Osteoblast (primary cell): ENCODE measurements at regions not wholly inside any gene's neighbourhood (a gene's known extent, or its start where the extent isn't known, plus 50 kb on each side); places are given as distances from the start of the nearest gene placed in this dataset.

ENCODE experiments used
- DNase-seq: peaks from one replicate; pipeline ENCODE4 v3.0.0; 2011; ENCODE audit warnings: low spot score, mixed read lengths; ENCODE audit not compliant: insufficient read length; ENCODE audit errors: missing footprints
- H2AFZ ChIP-seq: 2 replicates; pipeline ENCODE4 v1.6.0; 2011; ENCODE audit warnings: mild to moderate bottlenecking, low read length
- H3K27ac ChIP-seq: 2 replicates; pipeline ENCODE4 v1.5.1; 2011; ENCODE audit warnings: mild to moderate bottlenecking, low read depth, low read length, moderate library complexity
- H3K27me3 ChIP-seq: 2 replicates; pipeline ENCODE4 v1.6.0; 2012; ENCODE audit warnings: mild to moderate bottlenecking, control low read depth, inconsistent platforms, low read length, moderate library complexity; ENCODE audit not compliant: insufficient read depth
- H3K36me3 ChIP-seq: 2 replicates; pipeline ENCODE4 v1.5.1; 2011; ENCODE audit warnings: mild to moderate bottlenecking, low read length, control low read depth, moderate library complexity; ENCODE audit not compliant: insufficient read depth
- H3K4me1 ChIP-seq: 2 replicates; pipeline ENCODE4 v1.5.1; 2011; ENCODE audit warnings: mild to moderate bottlenecking, low read length, control low read depth, moderate library complexity; ENCODE audit not compliant: insufficient read depth
- H3K4me2 ChIP-seq: 2 replicates; pipeline ENCODE4 v1.6.0; 2011; ENCODE audit warnings: mild to moderate bottlenecking, low read length; ENCODE audit not compliant: insufficient read depth
- H3K4me3 ChIP-seq: fragments of 200-600 bp; sonication (generic); 3 replicates; pipeline ENCODE4 v1.5.1; 2012; ENCODE audit warnings: mild to moderate bottlenecking, low read length, inconsistent platforms; ENCODE audit not compliant: insufficient read depth
- H3K79me2 ChIP-seq: 2 replicates; pipeline ENCODE4 v1.6.0; 2012; ENCODE audit warnings: mild to moderate bottlenecking, low read length, control low read depth, inconsistent platforms; ENCODE audit not compliant: insufficient read depth
- H3K9me3 ChIP-seq: 2 replicates; pipeline ENCODE4 v1.5.1; 2011; ENCODE audit warnings: low read depth, low read length, control low read depth
- H4K20me1 ChIP-seq: 2 replicates; pipeline ENCODE4 v1.6.0; 2012; ENCODE audit warnings: mild to moderate bottlenecking, low read length, control low read depth; ENCODE audit not compliant: insufficient read depth
- CTCF ChIP-seq: IDR thresholded peaks from 2 replicates; pipeline ENCODE4 v1.5.1; 2011; ENCODE audit warnings: mild to moderate bottlenecking, low read depth, low read length, moderate library complexity; ENCODE audit errors: extremely low read depth

GRCh38 chr1:86227026-86227425 is 70.5 kb upstream of the COL24A1 start:
- no peaks in the 10 kb centered on the region for H3K9me3 ChIP-seq
- DNase-seq = no peak
- no peak for TF ChIP-seq CTCF
- no peaks in the 10 kb centered on the region for H3K36me3 ChIP-seq
- no peak overlapping the region for H3K27ac ChIP-seq
- H3K4me2 ChIP-seq = no peak overlapping the region
- no peaks in the 10 kb centered on the region for H3K79me2 ChIP-seq
- peaks cover 2% of the 10 kb centered on the region for H3K27me3 ChIP-seq
- no peaks in the 10 kb centered on the region for H4K20me1 ChIP-seq
- no peak overlapping the region for H2AFZ ChIP-seq
- H3K4me1 ChIP-seq = peaks cover 6% of the 10 kb centered on the region
- H3K4me3 ChIP-seq = no peak overlapping the region

- Histone ChIP-seq H3K27ac (no peak overlapping the region), H3K36me3 (no peaks in the 10 kb centered on the region), H3K4me2 (no peak overlapping the region), H3K27me3 (no peaks in the 10 kb centered on the region), H3K79me2 (no peaks in the 10 kb centered on the region), H4K20me1 (no peaks in the 10 kb centered on the region), H3K4me3 (no peak overlapping the region), H3K9me3 (no peaks in the 10 kb centered on the region), H2AFZ (no peak overlapping the region), H3K4me1 (peaks cover 6% of the 10 kb centered on the region)
- TF ChIP-seq CTCF = no peak
- no peak for DNase-seq
Measured at GRCh38 chr1:86226204-86226603, 69.6 kb upstream of the COL24A1 start.

GRCh38 chr1:86224651-86225310 is 68.2 kb upstream of the COL24A1 start:
- H3K79me2 ChIP-seq = no peaks in the 10 kb centered on the region
- H3K4me2 ChIP-seq = no peak overlapping the region
- DNase-seq = no peak
- no peaks in the 10 kb centered on the region for H3K36me3 ChIP-seq
- H3K9me3 ChIP-seq = no peaks in the 10 kb centered on the region
- no peak overlapping the region for H2AFZ ChIP-seq
- no peaks in the 10 kb centered on the region for H4K20me1 ChIP-seq
- no peak overlapping the region for H3K27ac ChIP-seq
- TF ChIP-seq CTCF = no peak
- H3K4me3 ChIP-seq = no peak overlapping the region
- no peaks in the 10 kb centered on the region for H3K27me3 ChIP-seq
- H3K4me1 ChIP-seq = peaks cover 6% of the 10 kb centered on the region

- DNase-seq = no peak
- Histone ChIP-seq H3K27me3 (no peaks in the 10 kb centered on the region), H3K79me2 (no peaks in the 10 kb centered on the region), H4K20me1 (no peaks in the 10 kb centered on the region), H3K4me3 (no peak overlapping the region), H3K4me1 (no peaks in the 10 kb centered on the region), H2AFZ (no peak overlapping the region), H3K4me2 (no peak overlapping the region), H3K36me3 (no peaks in the 10 kb centered on the region), H3K9me3 (no peaks in the 10 kb centered on the region), H3K27ac (no peak overlapping the region)
- no peak for TF ChIP-seq CTCF
Measured at GRCh38 chr1:86218859-86219258, 62.3 kb upstream of the COL24A1 start.
